ENCODE measurements at regions not wholly inside any gene's neighbourhood (a gene's known extent, or its start where the extent isn't known, plus 50 kb on each side); places are given as distances from the start of the nearest gene placed in this dataset.

DNA sequence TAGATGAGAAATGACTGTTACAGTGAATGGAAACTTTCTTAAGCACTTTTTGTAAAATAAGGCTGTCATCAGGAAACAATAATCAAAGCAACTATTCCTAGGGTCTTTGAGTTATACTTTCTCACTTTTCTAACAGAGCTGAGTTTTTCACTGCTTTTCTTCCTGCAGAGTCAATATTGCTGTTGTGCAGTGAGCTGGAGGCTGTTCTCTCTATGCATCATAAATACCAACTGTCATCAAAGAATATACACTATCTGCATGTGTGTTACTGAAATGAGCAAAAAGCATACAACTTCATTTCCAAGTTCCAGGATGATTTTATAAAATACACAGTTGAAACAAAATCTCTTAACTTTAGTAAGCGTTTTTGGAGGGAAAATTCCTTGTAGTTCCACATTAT lies 110.4 kb upstream of the CPSF6 start:
- no peak for ATAC-seq
- TF ChIP-seq TCF4 (CRISPR knock-in tag; IDR thresholded peaks at IDR 0.05; ENCODE audit: borderline replicate concordance) (no peak), ZFP3 (CRISPR knock-in tag; IDR thresholded peaks at IDR 0.05) (no peak), ESRRG (CRISPR knock-in tag; IDR thresholded peaks at IDR 0.05) (no peak), RARB (CRISPR knock-in tag; IDR thresholded peaks at IDR 0.05) (no peak), CSDC2 (CRISPR knock-in tag; IDR thresholded peaks at IDR 0.05) (no peak), ARNTL (CRISPR knock-in tag; IDR thresholded peaks at IDR 0.05; ENCODE audit: borderline replicate concordance, low read depth) (no peak), ZC3H10 (CRISPR knock-in tag; IDR thresholded peaks at IDR 0.05) (no peak), ZNF565 (CRISPR knock-in tag; conservative IDR thresholded peaks at IDR 0.05; ENCODE audit: low read depth) (no peak), SNAI2 (CRISPR knock-in tag; IDR thresholded peaks at IDR 0.05) (no peak), GLIS3 (CRISPR knock-in tag; IDR thresholded peaks at IDR 0.05) (no peak), ZFP30 (CRISPR knock-in tag; IDR thresholded peaks at IDR 0.05) (no peak), PPARA (CRISPR knock-in tag; IDR thresholded peaks at IDR 0.05; ENCODE audit: borderline replicate concordance) (no peak), BACH2 (CRISPR knock-in tag; IDR thresholded peaks at IDR 0.05; ENCODE audit: borderline replicate concordance) (no peak), ZNF8 (CRISPR knock-in tag; IDR thresholded peaks at IDR 0.05) (no peak), TOX (CRISPR knock-in tag; IDR thresholded peaks at IDR 0.05; ENCODE audit: borderline replicate concordance) (no peak), ISL1 (CRISPR knock-in tag; IDR thresholded peaks at IDR 0.05) (no peak), ZNF70 (CRISPR knock-in tag; IDR thresholded peaks at IDR 0.05) (no peak), OSR1 (CRISPR knock-in tag; IDR thresholded peaks at IDR 0.05) (no peak)
- TF ChIP-seq, protein P1, sequence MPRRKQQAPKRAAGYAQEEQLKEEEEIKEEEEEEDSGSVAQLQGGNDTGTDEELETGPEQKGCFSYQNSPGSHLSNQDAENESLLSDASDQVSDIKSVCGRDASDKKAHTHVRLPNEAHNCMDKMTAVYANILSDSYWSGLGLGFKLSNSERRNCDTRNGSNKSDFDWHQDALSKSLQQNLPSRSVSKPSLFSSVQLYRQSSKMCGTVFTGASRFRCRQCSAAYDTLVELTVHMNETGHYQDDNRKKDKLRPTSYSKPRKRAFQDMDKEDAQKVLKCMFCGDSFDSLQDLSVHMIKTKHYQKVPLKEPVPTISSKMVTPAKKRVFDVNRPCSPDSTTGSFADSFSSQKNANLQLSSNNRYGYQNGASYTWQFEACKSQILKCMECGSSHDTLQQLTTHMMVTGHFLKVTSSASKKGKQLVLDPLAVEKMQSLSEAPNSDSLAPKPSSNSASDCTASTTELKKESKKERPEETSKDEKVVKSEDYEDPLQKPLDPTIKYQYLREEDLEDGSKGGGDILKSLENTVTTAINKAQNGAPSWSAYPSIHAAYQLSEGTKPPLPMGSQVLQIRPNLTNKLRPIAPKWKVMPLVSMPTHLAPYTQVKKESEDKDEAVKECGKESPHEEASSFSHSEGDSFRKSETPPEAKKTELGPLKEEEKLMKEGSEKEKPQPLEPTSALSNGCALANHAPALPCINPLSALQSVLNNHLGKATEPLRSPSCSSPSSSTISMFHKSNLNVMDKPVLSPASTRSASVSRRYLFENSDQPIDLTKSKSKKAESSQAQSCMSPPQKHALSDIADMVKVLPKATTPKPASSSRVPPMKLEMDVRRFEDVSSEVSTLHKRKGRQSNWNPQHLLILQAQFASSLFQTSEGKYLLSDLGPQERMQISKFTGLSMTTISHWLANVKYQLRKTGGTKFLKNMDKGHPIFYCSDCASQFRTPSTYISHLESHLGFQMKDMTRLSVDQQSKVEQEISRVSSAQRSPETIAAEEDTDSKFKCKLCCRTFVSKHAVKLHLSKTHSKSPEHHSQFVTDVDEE (CRISPR knock-in tag; IDR thresholded peaks at IDR 0.05), result no peak

DNA sequence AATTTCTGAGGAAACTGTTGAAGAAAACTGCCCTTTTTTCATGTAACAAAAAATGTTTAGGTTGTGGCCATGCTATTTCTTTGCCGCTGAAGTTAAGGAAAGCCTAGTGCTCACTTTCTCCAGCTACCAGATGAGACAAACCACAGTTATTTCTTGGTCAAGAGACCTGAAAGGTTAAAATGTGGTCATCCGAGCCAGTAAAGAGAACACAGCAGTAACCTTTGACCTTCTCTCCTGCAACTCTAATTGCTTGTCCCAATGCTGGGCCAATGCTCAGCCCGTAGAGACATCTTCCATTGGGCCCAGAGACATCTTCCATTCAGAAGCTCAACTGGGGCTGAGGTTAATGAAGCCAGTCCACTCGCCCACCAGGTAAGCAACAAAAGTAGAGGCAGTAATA lies 109.8 kb upstream of the CPSF6 start:
- TF ChIP-seq ZFP30 (CRISPR knock-in tag; IDR thresholded peaks at IDR 0.05) (no peak), ZC3H10 (CRISPR knock-in tag; IDR thresholded peaks at IDR 0.05) (no peak), ZNF565 (CRISPR knock-in tag; conservative IDR thresholded peaks at IDR 0.05; ENCODE audit: low read depth) (no peak), TOX (CRISPR knock-in tag; IDR thresholded peaks at IDR 0.05; ENCODE audit: borderline replicate concordance) (no peak), BACH2 (CRISPR knock-in tag; IDR thresholded peaks at IDR 0.05; ENCODE audit: borderline replicate concordance) (no peak), ESRRG (CRISPR knock-in tag; IDR thresholded peaks at IDR 0.05) (no peak), SNAI2 (CRISPR knock-in tag; IDR thresholded peaks at IDR 0.05) (no peak), RARB (CRISPR knock-in tag; IDR thresholded peaks at IDR 0.05) (no peak), OSR1 (CRISPR knock-in tag; IDR thresholded peaks at IDR 0.05) (no peak), ZNF70 (CRISPR knock-in tag; IDR thresholded peaks at IDR 0.05) (no peak)
- TF ChIP-seq, protein P2, sequence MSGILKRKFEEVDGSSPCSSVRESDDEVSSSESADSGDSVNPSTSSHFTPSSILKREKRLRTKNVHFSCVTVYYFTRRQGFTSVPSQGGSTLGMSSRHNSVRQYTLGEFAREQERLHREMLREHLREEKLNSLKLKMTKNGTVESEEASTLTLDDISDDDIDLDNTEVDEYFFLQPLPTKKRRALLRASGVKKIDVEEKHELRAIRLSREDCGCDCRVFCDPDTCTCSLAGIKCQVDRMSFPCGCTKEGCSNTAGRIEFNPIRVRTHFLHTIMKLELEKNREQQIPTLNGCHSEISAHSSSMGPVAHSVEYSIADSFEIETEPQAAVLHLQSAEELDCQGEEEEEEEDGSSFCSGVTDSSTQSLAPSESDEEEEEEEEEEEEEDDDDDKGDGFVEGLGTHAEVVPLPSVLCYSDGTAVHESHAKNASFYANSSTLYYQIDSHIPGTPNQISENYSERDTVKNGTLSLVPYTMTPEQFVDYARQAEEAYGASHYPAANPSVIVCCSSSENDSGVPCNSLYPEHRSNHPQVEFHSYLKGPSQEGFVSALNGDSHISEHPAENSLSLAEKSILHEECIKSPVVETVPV (CRISPR knock-in tag; IDR thresholded peaks at IDR 0.05), result no peak
- no peak for ATAC-seq

DNA sequence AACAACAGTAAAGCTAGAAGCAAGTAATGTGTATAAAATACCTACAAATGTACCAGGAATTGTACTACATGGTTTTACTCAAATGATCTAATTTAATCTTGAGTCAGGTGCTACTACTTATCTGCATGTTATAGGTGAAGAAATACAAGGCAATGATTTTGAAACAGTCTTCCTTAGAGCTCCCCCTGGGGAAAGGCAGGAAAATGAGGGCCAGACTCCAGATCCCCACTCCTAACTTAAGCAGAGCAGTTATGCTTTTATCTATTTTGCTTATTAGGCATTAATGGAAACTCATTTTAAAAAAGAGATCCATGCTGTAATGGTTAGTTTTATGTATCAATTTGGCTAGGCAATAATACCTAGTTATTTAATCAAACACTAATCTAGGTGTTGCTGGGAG lies 109.3 kb upstream of the CPSF6 start:
- no peak for ATAC-seq
- TF ChIP-seq, protein P1 (CRISPR knock-in tag; IDR thresholded peaks at IDR 0.05), result no peak
- TF ChIP-seq OSR1 (CRISPR knock-in tag; IDR thresholded peaks at IDR 0.05) (no peak), ZFP30 (CRISPR knock-in tag; IDR thresholded peaks at IDR 0.05) (no peak), CSDC2 (CRISPR knock-in tag; IDR thresholded peaks at IDR 0.05) (no peak), ZNF70 (CRISPR knock-in tag; IDR thresholded peaks at IDR 0.05) (no peak), ZC3H10 (CRISPR knock-in tag; IDR thresholded peaks at IDR 0.05) (no peak), ESRRG (CRISPR knock-in tag; IDR thresholded peaks at IDR 0.05) (no peak), TCF4 (CRISPR knock-in tag; IDR thresholded peaks at IDR 0.05; ENCODE audit: borderline replicate concordance) (no peak), ZFP3 (CRISPR knock-in tag; IDR thresholded peaks at IDR 0.05) (no peak), ARNTL (CRISPR knock-in tag; IDR thresholded peaks at IDR 0.05; ENCODE audit: borderline replicate concordance, low read depth) (no peak), TOX (CRISPR knock-in tag; IDR thresholded peaks at IDR 0.05; ENCODE audit: borderline replicate concordance) (no peak), SNAI2 (CRISPR knock-in tag; IDR thresholded peaks at IDR 0.05) (no peak), RARB (CRISPR knock-in tag; IDR thresholded peaks at IDR 0.05) (no peak)
- TF ChIP-seq, protein P3, sequence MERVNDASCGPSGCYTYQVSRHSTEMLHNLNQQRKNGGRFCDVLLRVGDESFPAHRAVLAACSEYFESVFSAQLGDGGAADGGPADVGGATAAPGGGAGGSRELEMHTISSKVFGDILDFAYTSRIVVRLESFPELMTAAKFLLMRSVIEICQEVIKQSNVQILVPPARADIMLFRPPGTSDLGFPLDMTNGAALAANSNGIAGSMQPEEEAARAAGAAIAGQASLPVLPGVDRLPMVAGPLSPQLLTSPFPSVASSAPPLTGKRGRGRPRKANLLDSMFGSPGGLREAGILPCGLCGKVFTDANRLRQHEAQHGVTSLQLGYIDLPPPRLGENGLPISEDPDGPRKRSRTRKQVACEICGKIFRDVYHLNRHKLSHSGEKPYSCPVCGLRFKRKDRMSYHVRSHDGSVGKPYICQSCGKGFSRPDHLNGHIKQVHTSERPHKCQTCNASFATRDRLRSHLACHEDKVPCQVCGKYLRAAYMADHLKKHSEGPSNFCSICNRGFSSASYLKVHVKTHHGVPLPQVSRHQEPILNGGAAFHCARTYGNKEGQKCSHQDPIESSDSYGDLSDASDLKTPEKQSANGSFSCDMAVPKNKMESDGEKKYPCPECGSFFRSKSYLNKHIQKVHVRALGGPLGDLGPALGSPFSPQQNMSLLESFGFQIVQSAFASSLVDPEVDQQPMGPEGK (CRISPR knock-in tag; IDR thresholded peaks at IDR 0.05; ENCODE audit: borderline replicate concordance), result no peak
- TF ChIP-seq, protein P4, sequence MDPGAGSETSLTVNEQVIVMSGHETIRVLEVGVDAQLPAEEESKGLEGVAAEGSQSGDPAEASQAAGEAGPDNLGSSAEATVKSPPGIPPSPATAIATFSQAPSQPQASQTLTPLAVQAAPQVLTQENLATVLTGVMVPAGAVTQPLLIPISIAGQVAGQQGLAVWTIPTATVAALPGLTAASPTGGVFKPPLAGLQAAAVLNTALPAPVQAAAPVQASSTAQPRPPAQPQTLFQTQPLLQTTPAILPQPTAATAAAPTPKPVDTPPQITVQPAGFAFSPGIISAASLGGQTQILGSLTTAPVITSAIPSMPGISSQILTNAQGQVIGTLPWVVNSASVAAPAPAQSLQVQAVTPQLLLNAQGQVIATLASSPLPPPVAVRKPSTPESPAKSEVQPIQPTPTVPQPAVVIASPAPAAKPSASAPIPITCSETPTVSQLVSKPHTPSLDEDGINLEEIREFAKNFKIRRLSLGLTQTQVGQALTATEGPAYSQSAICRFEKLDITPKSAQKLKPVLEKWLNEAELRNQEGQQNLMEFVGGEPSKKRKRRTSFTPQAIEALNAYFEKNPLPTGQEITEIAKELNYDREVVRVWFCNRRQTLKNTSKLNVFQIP (CRISPR knock-in tag; IDR thresholded peaks at IDR 0.05; ENCODE audit: borderline replicate concordance, low read depth), result no peak
- TF ChIP-seq, protein P2 (CRISPR knock-in tag; IDR thresholded peaks at IDR 0.05), result no peak
